HG02759 (cell line): ENCODE measurements at regions not wholly inside any gene's neighbourhood (a gene's known extent, or its start where the extent isn't known, plus 50 kb on each side); places are given as distances from the start of the nearest gene placed in this dataset.

Experiments used
- ATAC-seq: cut with Tn5 transposase; IDR thresholded peaks from one replicate; pipeline ENCODE4 v1.9.1; 2021; ENCODE audit warnings: mild to moderate bottlenecking, moderate library complexity; ENCODE audit not compliant: unreplicated experiment

- no peak for ATAC-seq
These were observed 105.3 kb upstream of the HSD17B12 start for GRCh38 chr11:43574949-43575912.

DNA sequence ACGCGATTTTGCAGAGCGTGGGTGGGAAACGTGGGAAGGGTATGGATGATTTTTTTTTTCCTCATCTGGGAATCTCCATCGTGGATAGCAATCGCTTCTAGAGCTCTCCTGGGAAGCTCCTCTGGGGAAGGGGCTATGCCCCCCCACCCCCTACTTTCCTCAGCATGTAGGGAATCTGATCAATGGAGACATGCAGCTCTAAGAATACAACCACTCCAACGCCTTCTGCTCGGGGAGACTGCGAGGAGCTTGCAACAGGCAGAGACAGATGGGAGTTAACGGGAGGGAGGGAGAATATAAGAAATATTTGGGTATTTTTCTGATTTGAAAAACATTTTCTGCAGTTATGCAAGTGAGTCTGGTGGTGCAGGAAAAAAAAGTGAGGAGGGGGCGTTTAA is 104.6 kb upstream of the HSD17B12 start:
- no peak for ATAC-seq

- no peak for ATAC-seq
These were observed 104.2 kb upstream of the HSD17B12 start for GRCh38 chr11:43576320-43576802.

DNA sequence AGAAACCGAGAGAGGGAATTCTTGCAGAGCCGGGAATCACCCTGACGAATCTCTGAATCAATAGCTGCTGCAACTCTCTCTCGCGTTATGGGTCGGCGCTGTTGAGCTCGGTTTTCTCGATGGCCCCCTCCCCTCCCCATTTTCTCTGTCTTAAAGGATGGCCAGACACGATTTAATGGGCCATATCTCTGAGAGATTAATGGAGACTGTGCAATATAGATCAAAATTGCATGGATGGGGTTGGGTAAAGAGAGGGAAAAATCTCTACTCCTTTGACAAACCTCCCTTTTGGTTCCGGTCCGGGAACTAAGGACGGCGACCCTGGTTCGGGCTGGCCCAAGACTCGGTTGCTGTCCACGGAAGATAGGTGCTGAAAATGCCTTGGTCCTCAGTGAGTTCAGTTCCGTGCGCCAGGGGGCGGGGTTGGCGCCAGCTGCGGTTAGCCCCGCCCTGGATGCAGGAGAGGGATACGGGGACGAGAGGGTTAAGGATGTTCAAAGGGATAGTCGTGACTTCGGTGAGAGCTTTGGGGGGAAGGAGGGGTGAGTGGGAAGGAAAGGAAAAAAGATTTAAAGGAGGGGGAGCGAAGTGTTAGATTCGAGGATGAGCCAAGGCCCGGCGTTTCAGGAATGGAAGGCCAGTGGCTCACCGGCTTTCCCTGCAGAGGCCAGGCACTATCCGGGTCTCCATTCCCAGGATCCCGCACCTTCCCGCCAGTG is 103.6 kb upstream of the HSD17B12 start:
- no peak for ATAC-seq

- ATAC-seq = no peak
These were observed 102.8 kb upstream of the HSD17B12 start for GRCh38 chr11:43577566-43578264.

- no peak for ATAC-seq
These were observed 102.0 kb upstream of the HSD17B12 start for GRCh38 chr11:43578346-43579170.

- ATAC-seq = peak; percentile 63
These were observed 101.2 kb upstream of the HSD17B12 start for GRCh38 chr11:43579171-43579918.

DNA sequence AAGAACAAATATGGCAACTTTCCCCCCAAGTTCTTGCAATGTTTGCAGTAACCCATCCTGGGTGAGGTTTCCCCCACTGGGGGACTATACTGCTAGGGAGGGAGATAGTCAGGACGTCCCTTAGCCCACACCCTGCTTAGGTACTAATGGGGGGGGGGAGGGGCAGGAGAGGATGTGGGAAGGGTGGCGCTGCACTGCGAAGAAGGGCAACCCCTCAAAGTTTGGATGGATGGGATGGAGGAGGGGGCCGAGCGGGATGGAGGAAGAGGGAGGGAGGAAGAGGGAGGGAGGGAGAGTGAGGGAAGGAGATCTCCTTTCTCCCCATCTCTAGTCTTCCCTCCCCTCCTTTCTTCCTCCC is 100.6 kb upstream of the HSD17B12 start:
- ATAC-seq = no peak

- no peak for ATAC-seq
These were observed 99.7 kb upstream of the HSD17B12 start for GRCh38 chr11:43580735-43581369.

GRCh38 chr11:43581370-43582023 is 99.0 kb upstream of the HSD17B12 start:
- ATAC-seq = no peak

DNA sequence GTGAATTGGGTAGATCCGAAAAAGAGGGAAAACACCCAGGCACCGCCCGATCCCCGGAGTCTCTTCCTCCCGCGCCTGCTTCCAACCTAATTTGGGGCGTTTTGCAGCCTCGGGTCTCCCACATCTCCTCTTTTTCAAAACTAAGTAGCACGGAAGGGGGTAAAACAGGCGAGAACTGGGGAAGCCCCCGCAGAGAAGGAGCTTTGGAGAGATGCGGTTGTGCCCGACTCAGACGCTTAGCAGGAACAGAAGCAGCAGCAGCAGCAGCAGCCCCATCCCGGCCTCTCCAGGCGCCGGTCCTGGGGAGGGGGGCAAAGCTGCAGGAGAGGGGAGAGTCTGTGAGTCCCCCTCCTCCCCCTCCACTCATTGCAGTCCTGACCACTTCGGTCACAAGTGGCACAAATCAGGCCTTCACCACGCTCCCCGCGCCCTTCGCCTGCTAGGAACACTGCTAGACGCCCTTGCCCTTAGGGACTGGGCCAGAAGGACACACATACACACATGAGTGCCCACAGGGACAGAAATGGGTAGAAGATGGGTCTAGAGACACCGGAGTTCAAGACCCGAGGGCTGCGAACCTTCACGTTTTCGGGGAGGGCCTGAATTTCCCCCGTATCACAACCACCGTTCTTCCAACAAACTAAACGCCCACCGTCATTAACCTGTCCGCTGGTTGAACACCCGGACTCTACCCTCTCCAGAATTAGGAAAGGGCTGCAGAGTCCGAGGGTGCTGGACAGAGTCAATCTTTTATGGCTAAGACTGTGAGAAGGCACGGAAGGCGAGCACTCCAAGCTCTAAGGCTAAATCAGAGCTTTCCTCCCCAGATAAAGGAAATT is 98.3 kb upstream of the HSD17B12 start:
- no peak for ATAC-seq

GRCh38 chr11:43582863-43583462 is 97.6 kb upstream of the HSD17B12 start:
- no peak for ATAC-seq

- no peak for ATAC-seq
These were observed 97.0 kb upstream of the HSD17B12 start for GRCh38 chr11:43583548-43583947.

- ATAC-seq = no peak
These were observed 94.5 kb upstream of the HSD17B12 start for GRCh38 chr11:43585877-43586608.

DNA sequence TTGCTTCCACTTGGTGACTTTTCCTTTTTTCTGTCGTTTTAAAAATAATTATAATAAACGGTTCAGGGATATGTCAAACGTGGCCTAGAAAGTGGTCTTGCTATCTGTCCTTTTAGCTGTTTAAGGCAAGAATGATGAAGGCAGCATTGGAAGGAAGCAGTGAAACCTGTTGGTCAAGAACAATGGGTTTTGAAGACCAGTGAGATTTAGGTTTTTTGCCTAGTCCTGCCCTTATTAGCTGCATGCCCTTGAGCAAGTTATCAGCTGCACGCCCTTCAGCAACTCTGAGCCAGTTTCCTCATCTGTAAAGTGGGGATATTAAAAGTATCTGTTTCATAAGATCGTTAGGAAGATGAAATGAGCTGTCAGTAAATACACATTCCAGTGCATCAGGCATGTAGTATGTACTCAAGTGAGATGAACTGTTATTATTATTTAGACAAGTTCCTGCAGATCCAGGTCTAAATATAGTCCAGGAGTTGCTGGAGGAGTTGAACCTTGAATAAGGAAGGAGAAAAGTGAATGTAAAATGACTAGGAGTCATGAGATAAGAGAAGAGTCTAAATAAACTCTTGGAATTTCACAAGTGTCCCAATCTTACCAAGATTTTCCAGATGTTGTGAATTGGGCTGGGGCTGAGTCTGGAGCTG is 90.8 kb upstream of the HSD17B12 start:
- ATAC-seq = no peak

- no peak for ATAC-seq
These were observed 79.0 kb upstream of the HSD17B12 start for GRCh38 chr11:43601511-43601910.
